HL-60 (cell line): ENCODE measurements at regions not wholly inside any gene's neighbourhood (a gene's known extent, or its start where the extent isn't known, plus 50 kb on each side); places are given as distances from the start of the nearest gene placed in this dataset.

Experiments used
- DNase-seq, 2 experiments: peaks; one replicate each; pipeline ENCODE4 v3.0.0-alpha.2; 2010 to 2020; ENCODE audit warnings: low read depth in 1 of 2, low spot score in 1 of 2
- H3K27ac ChIP-seq: fragments of 250-450 bp; sonication (Bioruptor Pico); replicated peaks from 2 replicates; pipeline ENCODE4 v1.5.1; 2020; ENCODE audit warnings: mild to moderate bottlenecking, moderate library complexity
- H3K27me3 ChIP-seq: fragments of 250-450 bp; sonication (Bioruptor Pico); 2 replicates; pipeline ENCODE4 v1.5.1; 2021; ENCODE audit warnings: mild to moderate bottlenecking, moderate library complexity; ENCODE audit not compliant: insufficient read depth, poor library complexity, severe bottlenecking
- H3K4me3 ChIP-seq: replicated peaks from 2 replicates; pipeline ENCODE4 v1.5.1; 2011; ENCODE audit warnings: mild to moderate bottlenecking, control low read depth, low read length; ENCODE audit not compliant: insufficient read depth
- CTCF ChIP-seq: IDR thresholded peaks from one replicate; pipeline ENCODE4 v1.5.1; 2011; ENCODE audit warnings: low read length, control low read depth, inconsistent platforms; ENCODE audit not compliant: insufficient read depth
- GABPA ChIP-seq: IDR thresholded peaks from 2 replicates; pipeline ENCODE4 v1.6.1; 2012; ENCODE audit warnings: low read depth
- POLR2AphosphoS5 ChIP-seq: IDR thresholded peaks from 2 replicates; pipeline ENCODE4 v1.6.1; 2012; ENCODE audit warnings: low read depth
- SPI1 ChIP-seq: IDR thresholded peaks from 2 replicates; pipeline ENCODE4 v1.6.1; 2012; ENCODE audit warnings: low read depth, mild to moderate bottlenecking, borderline replicate concordance
- TF ChIP-seq, protein P1 (sequence below): IDR thresholded peaks from 2 replicates; pipeline ENCODE4 v1.6.1; 2012; ENCODE audit warnings: low read depth; ENCODE audit not compliant: insufficient replicate concordance

- TF ChIP-seq SPI1 (no peak), POLR2AphosphoS5 (no peak), CTCF (no peak), GABPA (no peak)
- TF ChIP-seq, protein P1, sequence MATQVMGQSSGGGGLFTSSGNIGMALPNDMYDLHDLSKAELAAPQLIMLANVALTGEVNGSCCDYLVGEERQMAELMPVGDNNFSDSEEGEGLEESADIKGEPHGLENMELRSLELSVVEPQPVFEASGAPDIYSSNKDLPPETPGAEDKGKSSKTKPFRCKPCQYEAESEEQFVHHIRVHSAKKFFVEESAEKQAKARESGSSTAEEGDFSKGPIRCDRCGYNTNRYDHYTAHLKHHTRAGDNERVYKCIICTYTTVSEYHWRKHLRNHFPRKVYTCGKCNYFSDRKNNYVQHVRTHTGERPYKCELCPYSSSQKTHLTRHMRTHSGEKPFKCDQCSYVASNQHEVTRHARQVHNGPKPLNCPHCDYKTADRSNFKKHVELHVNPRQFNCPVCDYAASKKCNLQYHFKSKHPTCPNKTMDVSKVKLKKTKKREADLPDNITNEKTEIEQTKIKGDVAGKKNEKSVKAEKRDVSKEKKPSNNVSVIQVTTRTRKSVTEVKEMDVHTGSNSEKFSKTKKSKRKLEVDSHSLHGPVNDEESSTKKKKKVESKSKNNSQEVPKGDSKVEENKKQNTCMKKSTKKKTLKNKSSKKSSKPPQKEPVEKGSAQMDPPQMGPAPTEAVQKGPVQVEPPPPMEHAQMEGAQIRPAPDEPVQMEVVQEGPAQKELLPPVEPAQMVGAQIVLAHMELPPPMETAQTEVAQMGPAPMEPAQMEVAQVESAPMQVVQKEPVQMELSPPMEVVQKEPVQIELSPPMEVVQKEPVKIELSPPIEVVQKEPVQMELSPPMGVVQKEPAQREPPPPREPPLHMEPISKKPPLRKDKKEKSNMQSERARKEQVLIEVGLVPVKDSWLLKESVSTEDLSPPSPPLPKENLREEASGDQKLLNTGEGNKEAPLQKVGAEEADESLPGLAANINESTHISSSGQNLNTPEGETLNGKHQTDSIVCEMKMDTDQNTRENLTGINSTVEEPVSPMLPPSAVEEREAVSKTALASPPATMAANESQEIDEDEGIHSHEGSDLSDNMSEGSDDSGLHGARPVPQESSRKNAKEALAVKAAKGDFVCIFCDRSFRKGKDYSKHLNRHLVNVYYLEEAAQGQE, result no peak
- no peak for DNase-seq
Observed at GRCh38 chr6:103236923-103237322, 1622.8 kb downstream of the HACE1 start.

GRCh38 chr6:103231181-103231580, 1628.5 kb downstream of the HACE1 start:
- DNase-seq, result no peak
- no peak overlapping the region for H3K27ac ChIP-seq
- H3K27me3 ChIP-seq, result no peaks in the 10 kb centered on the region
- TF ChIP-seq POLR2AphosphoS5 (no peak), CTCF (no peak), SPI1 (no peak), GABPA (no peak)
- TF ChIP-seq, protein P1, result no peak
- H3K4me3 ChIP-seq, result no peak overlapping the region

More at GRCh38 chr6:103236923-103237322, 1622.8 kb downstream of the HACE1 start:
- Histone ChIP-seq H3K27me3 (no peaks in the 10 kb centered on the region), H3K4me3 (no peak overlapping the region), H3K27ac (no peak overlapping the region)

DNA sequence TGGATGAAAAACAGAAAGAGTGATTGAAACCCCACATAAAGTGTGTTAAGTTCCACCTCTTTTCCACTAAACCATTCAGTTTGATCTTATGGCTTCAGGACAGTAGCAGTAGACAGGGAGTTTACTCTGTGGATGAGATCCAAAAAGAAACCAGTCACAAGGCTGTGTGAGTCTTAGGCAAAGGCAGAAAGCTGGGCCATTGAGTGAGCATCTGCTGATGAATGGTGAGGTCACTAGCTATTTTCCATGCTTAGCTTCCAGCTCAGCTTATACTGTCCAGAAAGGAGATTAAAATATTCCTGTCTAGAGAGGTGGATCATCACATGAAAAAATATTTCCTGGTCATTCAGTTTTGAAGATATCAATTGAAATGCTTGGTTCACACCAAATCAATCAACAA, 1643.9 kb downstream of the HACE1 start:
- TF ChIP-seq SPI1 (no peak), CTCF (no peak), POLR2AphosphoS5 (no peak), GABPA (no peak)
- TF ChIP-seq, protein P1, result no peak
- no peak for DNase-seq
- H3K27me3 ChIP-seq, result no peaks in the 10 kb centered on the region
- H3K4me3 ChIP-seq, result no peak overlapping the region
- H3K27ac ChIP-seq, result no peak overlapping the region
